ENCODE measurements at regions not wholly inside any gene's neighbourhood (a gene's known extent, or its start where the extent isn't known, plus 50 kb on each side); places are given as distances from the start of the nearest gene placed in this dataset.

DNA sequence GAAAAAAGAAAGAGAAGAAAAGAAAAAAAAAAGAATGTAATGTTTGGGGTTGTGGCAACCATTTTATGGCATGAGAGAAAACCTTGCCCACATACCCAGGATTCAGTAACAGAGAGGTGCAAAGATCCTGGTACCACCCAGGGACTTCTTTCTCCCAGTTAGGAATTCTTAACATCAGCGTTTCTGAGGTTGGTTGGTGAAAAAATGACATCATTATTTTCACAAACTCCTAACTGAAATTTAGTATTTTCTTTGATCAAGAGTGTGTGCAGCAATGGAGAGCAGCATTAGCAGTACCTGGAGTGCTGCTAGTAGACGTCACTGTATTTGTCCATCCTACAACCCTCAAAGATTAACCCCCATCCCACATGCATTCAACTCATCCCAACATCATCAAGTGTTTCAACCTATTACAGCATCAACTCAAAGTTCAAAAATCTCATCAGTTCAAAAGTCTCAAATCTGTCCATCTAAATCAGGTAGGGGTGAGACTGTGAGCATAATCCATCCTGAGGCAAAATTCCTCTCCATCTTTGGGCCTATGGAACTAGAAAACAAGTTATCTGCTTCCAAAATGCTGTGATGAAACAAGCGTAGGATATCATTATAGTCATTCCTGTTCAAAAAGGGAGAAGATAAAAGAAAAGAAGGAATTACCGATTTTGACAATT lies 60.1 kb upstream of the MSX2 start:
- H3K4me3 Mint-ChIP-seq = no peak overlapping the region
- peaks cover 14% of the 10 kb centered on the region for H3K4me1 Mint-ChIP-seq
- peaks cover 8% of the 10 kb centered on the region for H3K36me3 Mint-ChIP-seq
- DNase-seq (ENCODE audit: low spot score in 2 of 2, unreplicated experiment in 2 of 2) = no peak
- peaks cover 28% of the 10 kb centered on the region for H3K9me3 Mint-ChIP-seq
- peaks cover 9% of the 10 kb centered on the region for H3K27me3 Mint-ChIP-seq (ENCODE audit: low read depth)
- no peak overlapping the region for H3K27ac Mint-ChIP-seq
- TF ChIP-seq, protein P1, sequence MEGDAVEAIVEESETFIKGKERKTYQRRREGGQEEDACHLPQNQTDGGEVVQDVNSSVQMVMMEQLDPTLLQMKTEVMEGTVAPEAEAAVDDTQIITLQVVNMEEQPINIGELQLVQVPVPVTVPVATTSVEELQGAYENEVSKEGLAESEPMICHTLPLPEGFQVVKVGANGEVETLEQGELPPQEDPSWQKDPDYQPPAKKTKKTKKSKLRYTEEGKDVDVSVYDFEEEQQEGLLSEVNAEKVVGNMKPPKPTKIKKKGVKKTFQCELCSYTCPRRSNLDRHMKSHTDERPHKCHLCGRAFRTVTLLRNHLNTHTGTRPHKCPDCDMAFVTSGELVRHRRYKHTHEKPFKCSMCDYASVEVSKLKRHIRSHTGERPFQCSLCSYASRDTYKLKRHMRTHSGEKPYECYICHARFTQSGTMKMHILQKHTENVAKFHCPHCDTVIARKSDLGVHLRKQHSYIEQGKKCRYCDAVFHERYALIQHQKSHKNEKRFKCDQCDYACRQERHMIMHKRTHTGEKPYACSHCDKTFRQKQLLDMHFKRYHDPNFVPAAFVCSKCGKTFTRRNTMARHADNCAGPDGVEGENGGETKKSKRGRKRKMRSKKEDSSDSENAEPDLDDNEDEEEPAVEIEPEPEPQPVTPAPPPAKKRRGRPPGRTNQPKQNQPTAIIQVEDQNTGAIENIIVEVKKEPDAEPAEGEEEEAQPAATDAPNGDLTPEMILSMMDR (IDR thresholded peaks at IDR 0.05; ENCODE audit: unreplicated experiment) = no peak

- Mint-ChIP-seq H3K27ac (no peak overlapping the region), H3K9me3 (peaks cover 28% of the 10 kb centered on the region), H3K4me1 (peaks cover 4% of the 10 kb centered on the region), H3K36me3 (peaks cover 8% of the 10 kb centered on the region), H3K4me3 (no peak overlapping the region), H3K27me3 (ENCODE audit: low read depth) (peaks cover 9% of the 10 kb centered on the region)
- TF ChIP-seq, protein P1 (IDR thresholded peaks at IDR 0.05; ENCODE audit: unreplicated experiment) = no peak
- DNase-seq (ENCODE audit: low spot score in 2 of 2, unreplicated experiment in 2 of 2) = no peak
Measured at GRCh38 chr5:174665347-174665746, 59.0 kb upstream of the MSX2 start.

- Mint-ChIP-seq H3K4me1 (no peaks in the 10 kb centered on the region), H3K36me3 (peaks cover 8% of the 10 kb centered on the region), H3K27me3 (ENCODE audit: low read depth) (no peaks in the 10 kb centered on the region), H3K9me3 (peaks cover 28% of the 10 kb centered on the region), H3K4me3 (no peak overlapping the region), H3K27ac (no peak overlapping the region)
- TF ChIP-seq, protein P1 (IDR thresholded peaks at IDR 0.05; ENCODE audit: unreplicated experiment) = no peak
- DNase-seq (ENCODE audit: low spot score in 2 of 2, unreplicated experiment in 2 of 2) = no peak
Measured at GRCh38 chr5:174667526-174667925, 56.9 kb upstream of the MSX2 start.

GRCh38 chr5:174668349-174668748 lies 56.0 kb upstream of the MSX2 start:
- Mint-ChIP-seq H3K27ac (no peak overlapping the region), H3K4me1 (no peaks in the 10 kb centered on the region), H3K36me3 (peaks cover 8% of the 10 kb centered on the region), H3K9me3 (peaks cover 28% of the 10 kb centered on the region), H3K4me3 (no peak overlapping the region), H3K27me3 (ENCODE audit: low read depth) (no peaks in the 10 kb centered on the region)
- no peak for DNase-seq (ENCODE audit: low spot score in 2 of 2, unreplicated experiment in 2 of 2)
- TF ChIP-seq, protein P1 (IDR thresholded peaks at IDR 0.05; ENCODE audit: unreplicated experiment) = no peak
